Loucy (cell line): ENCODE measurements at regions not wholly inside any gene's neighbourhood (a gene's known extent, or its start where the extent isn't known, plus 50 kb on each side); places are given as distances from the start of the nearest gene placed in this dataset.

Experiments
- H2AFZ ChIP-seq: fragments of 200-600 bp; sonication (generic); 2 replicates; pipeline ENCODE4 v1.6.0; 2016; ENCODE audit warnings: antibody characterized with exemption, mild to moderate bottlenecking, low read length, moderate library complexity
- H3F3A ChIP-seq: fragments of 200-600 bp; 2 replicates; pipeline ENCODE4 v1.6.0; 2016; ENCODE audit warnings: antibody characterized with exemption, low read depth, mild to moderate bottlenecking
- H3K27me3 ChIP-seq: fragments of 200-600 bp; sonication (generic); 2 replicates; pipeline ENCODE4 v1.6.1; 2014; ENCODE audit warnings: low read length, mild to moderate bottlenecking; ENCODE audit not compliant: insufficient read depth, poor library complexity, severe bottlenecking
- H3K36me3 ChIP-seq: fragments of 200-600 bp; sonication (generic); 2 replicates; pipeline ENCODE4 v1.6.1; 2016; ENCODE audit warnings: low read length; ENCODE audit not compliant: insufficient read depth
- H3K4me1 ChIP-seq: fragments of 200-600 bp; sonication (generic); 2 replicates; pipeline ENCODE4 v1.5.1; 2014; ENCODE audit warnings: low read length, mild to moderate bottlenecking; ENCODE audit not compliant: insufficient read depth, poor library complexity, severe bottlenecking
- H3K4me2 ChIP-seq: fragments of 200-600 bp; sonication (generic); 2 replicates; pipeline ENCODE4 v1.6.0; 2014; ENCODE audit warnings: antibody characterized with exemption, low read length, low read depth, mild to moderate bottlenecking; ENCODE audit not compliant: poor library complexity, severe bottlenecking
- H3K4me3 ChIP-seq: fragments of 200-600 bp; sonication (generic); 2 replicates; pipeline ENCODE4 v1.5.1; 2014; ENCODE audit warnings: low read length, mild to moderate bottlenecking, mixed read lengths; ENCODE audit not compliant: poor library complexity, severe bottlenecking
- H3K79me2 ChIP-seq: fragments of 200-600 bp; sonication (generic); 2 replicates; pipeline ENCODE4 v1.6.1; 2014; ENCODE audit warnings: low read length; ENCODE audit not compliant: insufficient read depth
- H3K9ac ChIP-seq: fragments of 200-600 bp; sonication (generic); 2 replicates; pipeline ENCODE4 v1.6.0; 2014; ENCODE audit warnings: mild to moderate bottlenecking, low read depth, low read length, moderate library complexity; ENCODE audit not compliant: poor library complexity, severe bottlenecking
- H3K9me2 ChIP-seq: fragments of 200-600 bp; sonication (generic); replicated peaks from 2 replicates; pipeline ENCODE4 v1.6.1; 2016; ENCODE audit warnings: low read depth, low read length, mixed read lengths
- H3K9me3 ChIP-seq: fragments of 200-600 bp; sonication (generic); 2 replicates; pipeline ENCODE4 v1.6.1; 2014; ENCODE audit warnings: mild to moderate bottlenecking, antibody characterized with exemption, low read length, low read depth; ENCODE audit not compliant: insufficient read depth
- H4K20me1 ChIP-seq: fragments of 200-600 bp; sonication (generic); 2 replicates; pipeline ENCODE4 v1.6.0; 2014; ENCODE audit warnings: antibody characterized with exemption, low read length, mild to moderate bottlenecking; ENCODE audit not compliant: insufficient read depth, poor library complexity, severe bottlenecking
- CTCF ChIP-seq: fragments of 200-600 bp; sonication (generic); conservative IDR thresholded peaks from 2 replicates; pipeline ENCODE4 v1.5.1; 2014; ENCODE audit warnings: mild to moderate bottlenecking, antibody characterized with exemption, low read length
- EZH2phosphoT487 ChIP-seq: fragments of 200-600 bp; IDR thresholded peaks from 2 replicates; pipeline ENCODE4 v1.6.1; 2018; ENCODE audit warnings: antibody characterized with exemption, mild to moderate bottlenecking, moderate library complexity, borderline replicate concordance

DNA sequence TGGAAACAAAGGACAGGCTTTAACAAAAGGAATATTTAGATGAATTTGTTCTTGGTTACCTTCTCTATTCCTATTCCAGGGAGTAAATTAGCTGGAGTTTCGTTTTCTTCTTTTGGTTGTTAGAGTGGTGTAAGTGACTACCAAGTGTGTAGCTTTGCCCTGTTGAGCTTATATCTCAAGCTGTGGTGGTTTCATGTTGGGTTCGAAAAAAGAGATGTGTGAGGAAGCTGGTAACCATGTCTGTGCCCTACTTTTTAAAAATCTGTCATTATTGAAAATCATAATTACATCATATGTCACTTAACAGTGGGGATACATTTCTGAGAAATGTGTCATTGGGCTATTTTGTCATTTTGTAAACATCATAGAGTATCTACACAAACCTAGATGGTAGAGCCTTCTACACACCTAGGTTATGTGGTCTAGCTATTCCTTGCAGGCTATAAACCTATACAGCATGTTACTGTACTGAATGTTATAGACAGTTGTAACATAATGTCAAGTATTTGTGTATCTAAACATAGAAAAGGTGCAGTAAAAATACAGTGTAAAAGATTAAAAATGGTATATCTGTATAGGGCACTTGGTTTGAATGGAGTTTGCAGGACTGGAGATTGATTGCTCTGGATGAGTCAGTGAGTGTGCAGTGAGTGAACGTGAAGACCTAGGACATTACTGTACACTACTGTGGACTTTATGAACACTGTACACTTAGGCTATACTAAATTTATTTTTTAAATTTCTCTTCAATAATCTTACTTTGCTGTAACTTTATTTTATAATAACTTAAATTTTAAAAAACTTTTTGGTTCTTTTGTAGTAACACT lies 90.4 kb downstream of the SEPTIN7 start:
- Histone ChIP-seq H2AFZ (no peak overlapping the region), H3K27me3 (no peaks in the 10 kb centered on the region), H3K4me1 (no peaks in the 10 kb centered on the region), H3K79me2 (no peaks in the 10 kb centered on the region), H3F3A (no peaks in the 10 kb centered on the region), H3K9me2 (no peaks in the 10 kb centered on the region), H4K20me1 (no peaks in the 10 kb centered on the region), H3K9me3 (no peaks in the 10 kb centered on the region), H3K4me3 (no peak overlapping the region), H3K9ac (no peak overlapping the region), H3K36me3 (peaks cover 63% of the 10 kb centered on the region), H3K4me2 (no peak overlapping the region)
- TF ChIP-seq EZH2phosphoT487: no peak
- TF ChIP-seq CTCF: no peak

- no peaks in the 10 kb centered on the region for H3K4me1 ChIP-seq
- no peak for TF ChIP-seq EZH2phosphoT487
- no peak for TF ChIP-seq CTCF
- H3K36me3 ChIP-seq: peaks cover 58% of the 10 kb centered on the region
- no peaks in the 10 kb centered on the region for H3K79me2 ChIP-seq
- no peak overlapping the region for H2AFZ ChIP-seq
- H3K27me3 ChIP-seq: no peaks in the 10 kb centered on the region
- H4K20me1 ChIP-seq: no peaks in the 10 kb centered on the region
- H3K9me3 ChIP-seq: no peaks in the 10 kb centered on the region
- no peak overlapping the region for H3K4me3 ChIP-seq
- H3K4me2 ChIP-seq: no peak overlapping the region
- H3F3A ChIP-seq: no peaks in the 10 kb centered on the region
- no peak overlapping the region for H3K9ac ChIP-seq
- H3K9me2 ChIP-seq: no peaks in the 10 kb centered on the region
These were observed 92.8 kb downstream of the SEPTIN7 start for GRCh38 chr7:35893649-35894048.

DNA sequence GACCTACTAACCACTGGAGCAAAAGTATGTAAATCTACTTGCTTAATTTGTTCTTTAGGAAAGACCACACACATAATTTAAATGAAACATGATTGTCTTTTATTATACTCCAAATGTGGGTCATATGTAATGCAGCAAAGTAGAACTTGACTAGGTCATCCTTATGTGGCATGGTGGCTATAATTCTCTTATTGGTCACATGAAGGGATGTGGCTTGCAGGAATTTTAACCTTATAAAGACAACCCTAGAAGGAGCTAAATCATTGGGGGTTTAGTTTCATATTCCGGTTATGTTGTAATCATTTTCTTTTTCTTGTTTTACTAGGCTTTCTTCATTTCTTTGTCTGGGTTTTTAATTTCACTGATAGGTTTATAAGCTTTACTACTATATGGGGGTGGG lies 93.9 kb downstream of the SEPTIN7 start:
- Histone ChIP-seq H3K27me3 (no peaks in the 10 kb centered on the region), H3F3A (no peaks in the 10 kb centered on the region), H3K9me3 (no peaks in the 10 kb centered on the region), H4K20me1 (no peaks in the 10 kb centered on the region), H3K4me1 (no peaks in the 10 kb centered on the region), H3K9ac (no peak overlapping the region), H3K9me2 (no peaks in the 10 kb centered on the region), H2AFZ (no peak overlapping the region), H3K4me2 (no peak overlapping the region), H3K79me2 (no peaks in the 10 kb centered on the region), H3K36me3 (peaks cover 58% of the 10 kb centered on the region), H3K4me3 (no peak overlapping the region)
- TF ChIP-seq CTCF: no peak
- no peak for TF ChIP-seq EZH2phosphoT487
